ENCODE measurements at regions not wholly inside any gene's neighbourhood (a gene's known extent, or its start where the extent isn't known, plus 50 kb on each side); places are given as distances from the start of the nearest gene placed in this dataset.

DNA sequence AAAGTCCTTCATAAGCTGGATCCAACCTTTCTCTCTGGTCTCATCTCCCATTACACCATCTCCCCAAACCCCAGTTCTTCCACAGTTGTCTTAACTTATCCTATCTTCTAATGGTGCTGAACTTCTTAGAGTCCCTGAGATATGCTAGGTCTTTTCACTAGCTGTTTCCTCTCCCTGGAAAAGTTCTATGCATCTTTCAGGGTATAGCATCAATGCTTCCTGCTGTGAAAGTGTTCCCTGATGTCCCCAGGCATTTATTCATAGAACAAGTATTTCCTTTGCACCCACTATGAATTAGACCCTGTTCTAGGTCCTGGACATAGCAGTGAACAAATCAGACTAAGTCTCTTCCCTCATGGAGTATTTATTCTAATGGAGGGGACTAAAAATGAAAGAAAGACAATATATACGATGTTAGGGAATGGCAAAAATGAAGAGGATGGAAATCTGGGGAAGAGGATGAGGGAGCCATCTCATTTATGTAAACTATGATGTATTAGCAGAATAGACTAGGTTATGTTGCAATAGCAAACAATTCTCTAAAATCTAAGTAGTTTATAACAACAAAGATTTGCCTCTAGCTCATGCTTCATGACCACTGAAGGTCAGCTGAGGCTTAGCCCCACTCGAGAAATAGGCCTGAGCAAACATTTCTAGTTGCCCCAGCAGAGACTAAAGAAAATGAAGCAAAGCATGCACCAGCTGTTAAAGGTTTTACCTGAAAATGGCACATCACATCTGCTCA, 120.0 kb downstream of the CYSLTR2 start:
- Histone ChIP-seq H2BK12ac (ENCODE audit: low read length in 2 of 2) (no peak overlapping the region), H3K23ac (ENCODE audit: low read length in 2 of 2) (no peak overlapping the region)

GRCh38 chr13:48775285-48775684, 121.6 kb downstream of the CYSLTR2 start:
- H3K18ac ChIP-seq (ENCODE audit: low read depth in 1 of 2, low read length in 2 of 2): no peak overlapping the region
- peak overlapping the region; percentile 78 for H3K27ac ChIP-seq (ENCODE audit: low read length, poor library complexity, severe bottlenecking)
- H2BK120ac ChIP-seq (ENCODE audit: low read depth, low read length): no peak overlapping the region
- no peak overlapping the region for H3K4ac ChIP-seq (ENCODE audit: low read depth in 1 of 2, low read length in 2 of 2)
- peaks cover 5% of the 10 kb centered on the region for H3K4me1 ChIP-seq (ENCODE audit: control insufficient read depth, insufficient read depth, low read depth, low read length)
- H2AK5ac ChIP-seq (ENCODE audit: low read length, severe bottlenecking): peak overlapping the region; percentile 61
- no peak overlapping the region for H3K4me2 ChIP-seq (ENCODE audit: low read length, poor library complexity, severe bottlenecking)
- H3K79me1 ChIP-seq (replicated peaks; ENCODE audit: low read length, poor library complexity, severe bottlenecking): no peaks in the 10 kb centered on the region
- DNase-seq: no peak
- peak overlapping the region in 1 of 2 experiments; percentile 55 for H2BK12ac ChIP-seq (ENCODE audit: low read length in 2 of 2)
- peak overlapping the region; percentile 72 for H3K9ac ChIP-seq (ENCODE audit: low read length)
- no CpG with 5 or more reads among the region's 2 CpGs for WGBS
- peaks cover 9% of the 10 kb centered on the region for H3K9me3 ChIP-seq (ENCODE audit: control insufficient read depth, low read length)
- no peaks in the 10 kb centered on the region for H3K36me3 ChIP-seq (ENCODE audit: control insufficient read depth in 1 of 2, insufficient read depth in 2 of 2, low read depth in 1 of 2, low read length in 2 of 2)
- no peak overlapping the region for H3K4me3 ChIP-seq (ENCODE audit: insufficient read depth in 1 of 2, low read depth in 1 of 2, low read length in 2 of 2)
- H4K8ac ChIP-seq (ENCODE audit: low read length): no peak overlapping the region
- no peak overlapping the region for H2AFZ ChIP-seq (ENCODE audit: low read depth, low read length)
- peaks cover 0 to 17% of the 10 kb centered on the region in 2 experiments for H3K27me3 ChIP-seq (ENCODE audit: control insufficient read depth in 1 of 2, insufficient read depth in 1 of 2, low read length in 2 of 2)
- no peak overlapping the region for H3K14ac ChIP-seq (ENCODE audit: low read length in 2 of 2)
- no peak overlapping the region for H3K23ac ChIP-seq (ENCODE audit: low read length in 2 of 2)
- no peak overlapping the region for H2BK15ac ChIP-seq (ENCODE audit: low read depth, poor library complexity, severe bottlenecking)
- no peak overlapping the region for H2BK5ac ChIP-seq (ENCODE audit: low read depth, low read length, poor library complexity, severe bottlenecking)
- H4K91ac ChIP-seq (ENCODE audit: low read length): no peak overlapping the region

More for the DNA sequence above, 120.0 kb downstream of the CYSLTR2 start:
- H4K91ac ChIP-seq (ENCODE audit: low read length): no peak overlapping the region
- no peak overlapping the region for H3K18ac ChIP-seq (ENCODE audit: low read depth in 1 of 2, low read length in 2 of 2)
- H3K4me1 ChIP-seq (ENCODE audit: control insufficient read depth, insufficient read depth, low read depth, low read length): peaks cover 5% of the 10 kb centered on the region
- H2BK5ac ChIP-seq (ENCODE audit: low read depth, low read length, poor library complexity, severe bottlenecking): no peak overlapping the region
- H3K9ac ChIP-seq (ENCODE audit: low read length): no peak overlapping the region
- no peak overlapping the region for H2BK15ac ChIP-seq (ENCODE audit: low read depth, poor library complexity, severe bottlenecking)
- H4K8ac ChIP-seq (ENCODE audit: low read length): no peak overlapping the region
- peak; percentile 69 for DNase-seq
- 45% methylated on average over 2 of the region's 2 CpGs for WGBS
- no peak overlapping the region for H3K27ac ChIP-seq (ENCODE audit: low read length, poor library complexity, severe bottlenecking)
- no peak overlapping the region for H3K14ac ChIP-seq (ENCODE audit: low read length in 2 of 2)
- H3K36me3 ChIP-seq (ENCODE audit: control insufficient read depth in 1 of 2, insufficient read depth in 2 of 2, low read depth in 1 of 2, low read length in 2 of 2): no peaks in the 10 kb centered on the region
- H3K4ac ChIP-seq (ENCODE audit: low read depth in 1 of 2, low read length in 2 of 2): no peak overlapping the region
- H3K4me2 ChIP-seq (ENCODE audit: low read length, poor library complexity, severe bottlenecking): no peak overlapping the region
- peaks cover 0 to 20% of the 10 kb centered on the region in 2 experiments for H3K27me3 ChIP-seq (ENCODE audit: control insufficient read depth in 1 of 2, insufficient read depth in 1 of 2, low read length in 2 of 2)
- peak overlapping the region; percentile 41 for H2AK5ac ChIP-seq (ENCODE audit: low read length, severe bottlenecking)
- H2AFZ ChIP-seq (ENCODE audit: low read depth, low read length): no peak overlapping the region
- H3K9me3 ChIP-seq (ENCODE audit: control insufficient read depth, low read length): no peaks in the 10 kb centered on the region
- no peaks in the 10 kb centered on the region for H3K79me1 ChIP-seq (replicated peaks; ENCODE audit: low read length, poor library complexity, severe bottlenecking)
- H3K4me3 ChIP-seq (ENCODE audit: insufficient read depth in 1 of 2, low read depth in 1 of 2, low read length in 2 of 2): no peak overlapping the region
- no peak overlapping the region for H2BK120ac ChIP-seq (ENCODE audit: low read depth, low read length)

DNA sequence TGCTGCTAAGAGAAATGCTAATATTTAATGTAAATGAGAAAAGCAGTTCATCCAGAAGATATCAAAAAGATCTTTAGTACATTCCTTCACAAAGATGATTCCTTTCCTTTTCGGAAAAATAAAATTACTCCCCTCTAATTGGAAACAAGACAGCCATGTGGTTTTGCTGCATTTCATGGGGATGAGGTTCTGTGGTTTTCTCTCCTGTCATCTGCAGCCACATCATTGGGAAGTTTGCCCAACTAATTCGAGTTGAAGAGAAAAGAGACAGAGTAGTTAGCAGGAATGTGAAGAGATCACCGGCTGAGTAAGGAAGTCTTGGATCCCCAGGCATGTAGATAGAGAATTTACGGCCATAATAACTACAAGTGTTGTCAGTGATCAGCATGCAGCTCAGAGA, 122.1 kb downstream of the CYSLTR2 start:
- peak; percentile 95 for DNase-seq
- no peak overlapping the region for H3K18ac ChIP-seq (ENCODE audit: low read depth in 1 of 2, low read length in 2 of 2)
- 0% methylated on average over 3 of the region's 4 CpGs for WGBS
- no peak overlapping the region for H2BK5ac ChIP-seq (ENCODE audit: low read depth, low read length, poor library complexity, severe bottlenecking)
- H3K14ac ChIP-seq (ENCODE audit: low read length in 2 of 2): no peak overlapping the region
- H3K4me1 ChIP-seq (ENCODE audit: control insufficient read depth, insufficient read depth, low read depth, low read length): peaks cover 5% of the 10 kb centered on the region
- H2BK12ac ChIP-seq (ENCODE audit: low read length in 2 of 2): no peak overlapping the region
- no peak overlapping the region for H3K23ac ChIP-seq (ENCODE audit: low read length in 2 of 2)
- H3K4ac ChIP-seq (ENCODE audit: low read depth in 1 of 2, low read length in 2 of 2): no peak overlapping the region
- H4K8ac ChIP-seq (ENCODE audit: low read length): no peak overlapping the region
- H2AK5ac ChIP-seq (ENCODE audit: low read length, severe bottlenecking): no peak overlapping the region
- no peak overlapping the region for H4K91ac ChIP-seq (ENCODE audit: low read length)
- H3K9ac ChIP-seq (ENCODE audit: low read length): peak overlapping the region; percentile 72
- peaks cover 0 to 17% of the 10 kb centered on the region in 2 experiments for H3K27me3 ChIP-seq (ENCODE audit: control insufficient read depth in 1 of 2, insufficient read depth in 1 of 2, low read length in 2 of 2)
- H3K4me2 ChIP-seq (ENCODE audit: low read length, poor library complexity, severe bottlenecking): no peak overlapping the region
- peak overlapping the region in 1 of 2 experiments; percentile 21 for H3K4me3 ChIP-seq (ENCODE audit: insufficient read depth in 1 of 2, low read depth in 1 of 2, low read length in 2 of 2)
- H3K9me3 ChIP-seq (ENCODE audit: control insufficient read depth, low read length): peaks cover 14% of the 10 kb centered on the region
- H3K79me1 ChIP-seq (replicated peaks; ENCODE audit: low read length, poor library complexity, severe bottlenecking): no peaks in the 10 kb centered on the region
- peak overlapping the region; percentile 78 for H3K27ac ChIP-seq (ENCODE audit: low read length, poor library complexity, severe bottlenecking)
- no peak overlapping the region for H2BK15ac ChIP-seq (ENCODE audit: low read depth, poor library complexity, severe bottlenecking)
- H2AFZ ChIP-seq (ENCODE audit: low read depth, low read length): no peak overlapping the region
- no peaks in the 10 kb centered on the region for H3K36me3 ChIP-seq (ENCODE audit: control insufficient read depth in 1 of 2, insufficient read depth in 2 of 2, low read depth in 1 of 2, low read length in 2 of 2)
- H2BK120ac ChIP-seq (ENCODE audit: low read depth, low read length): no peak overlapping the region

DNA sequence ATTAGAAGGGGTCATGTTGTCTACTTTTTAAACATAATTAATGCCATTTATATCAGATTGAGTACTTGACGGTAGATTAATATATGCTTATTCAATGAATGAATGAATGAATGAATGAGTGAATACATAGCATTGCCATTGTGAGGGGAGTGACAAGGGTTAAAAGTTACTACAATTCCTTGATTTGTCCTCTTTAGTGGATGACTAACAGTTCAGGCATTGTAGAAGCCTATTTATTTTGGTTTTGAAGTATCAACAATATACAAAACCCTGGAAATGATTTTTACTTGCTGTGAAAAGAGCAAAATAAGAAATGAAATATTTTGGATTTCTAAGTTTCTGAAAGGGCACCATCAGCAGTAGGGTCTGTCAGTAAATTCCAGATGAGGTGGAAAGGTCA, 122.7 kb downstream of the CYSLTR2 start:
- no peak overlapping the region for H3K23ac ChIP-seq (ENCODE audit: low read length in 2 of 2)
- no peak overlapping the region for H2BK12ac ChIP-seq (ENCODE audit: low read length in 2 of 2)
- no peak overlapping the region for H2BK15ac ChIP-seq (ENCODE audit: low read depth, poor library complexity, severe bottlenecking)
- no peak overlapping the region for H3K18ac ChIP-seq (ENCODE audit: low read depth in 1 of 2, low read length in 2 of 2)
- no peak overlapping the region for H2AFZ ChIP-seq (ENCODE audit: low read depth, low read length)
- peak; percentile 54 for DNase-seq
- no peak overlapping the region for H3K4ac ChIP-seq (ENCODE audit: low read depth in 1 of 2, low read length in 2 of 2)
- H3K27me3 ChIP-seq (ENCODE audit: control insufficient read depth in 1 of 2, insufficient read depth in 1 of 2, low read length in 2 of 2): peaks cover 0 to 17% of the 10 kb centered on the region in 2 experiments
- no peak overlapping the region for H3K27ac ChIP-seq (ENCODE audit: low read length, poor library complexity, severe bottlenecking)
- peak overlapping the region in 1 of 2 experiments; percentile 21 for H3K4me3 ChIP-seq (ENCODE audit: insufficient read depth in 1 of 2, low read depth in 1 of 2, low read length in 2 of 2)
- H3K4me2 ChIP-seq (ENCODE audit: low read length, poor library complexity, severe bottlenecking): no peak overlapping the region
- no peak overlapping the region for H4K8ac ChIP-seq (ENCODE audit: low read length)
- no peak overlapping the region for H3K14ac ChIP-seq (ENCODE audit: low read length in 2 of 2)
- no peak overlapping the region for H2BK120ac ChIP-seq (ENCODE audit: low read depth, low read length)
- peaks cover 5% of the 10 kb centered on the region for H3K4me1 ChIP-seq (ENCODE audit: control insufficient read depth, insufficient read depth, low read depth, low read length)
- H2BK5ac ChIP-seq (ENCODE audit: low read depth, low read length, poor library complexity, severe bottlenecking): no peak overlapping the region
- peak overlapping the region; percentile 37 for H3K9ac ChIP-seq (ENCODE audit: low read length)
- no peak overlapping the region for H4K91ac ChIP-seq (ENCODE audit: low read length)
- H3K79me1 ChIP-seq (replicated peaks; ENCODE audit: low read length, poor library complexity, severe bottlenecking): no peaks in the 10 kb centered on the region
- 100% methylated on average over 1 of the region's 1 CpG for WGBS
- H3K36me3 ChIP-seq (ENCODE audit: control insufficient read depth in 1 of 2, insufficient read depth in 2 of 2, low read depth in 1 of 2, low read length in 2 of 2): no peaks in the 10 kb centered on the region
- peaks cover 20% of the 10 kb centered on the region for H3K9me3 ChIP-seq (ENCODE audit: control insufficient read depth, low read length)
- no peak overlapping the region for H2AK5ac ChIP-seq (ENCODE audit: low read length, severe bottlenecking)
